Endothelial cell of umbilical vein (primary cell): ENCODE measurements at regions not wholly inside any gene's neighbourhood (a gene's known extent, or its start where the extent isn't known, plus 50 kb on each side); places are given as distances from the start of the nearest gene placed in this dataset.

Source experiments
- EZH2 ChIP-seq: IDR thresholded peaks from 2 replicates; pipeline ENCODE4 v1.6.1; 2012; ENCODE audit warnings: borderline replicate concordance, low read depth, mild to moderate bottlenecking, moderate library complexity, low read length, inconsistent platforms; ENCODE audit not compliant: severe bottlenecking
- POLR2A ChIP-seq: IDR thresholded peaks from 2 replicates; pipeline ENCODE4 v1.6.1; 2012; ENCODE audit warnings: low read depth, mild to moderate bottlenecking, control low read depth, low read length
- POLR2AphosphoS5 ChIP-seq: IDR thresholded peaks from 2 replicates; pipeline ENCODE4 v1.6.1; 2012; ENCODE audit warnings: low read depth, mild to moderate bottlenecking, control low read depth, low read length, moderate library complexity; ENCODE audit not compliant: insufficient read depth
- TF ChIP-seq, protein P1 (sequence below), 2 donors: IDR thresholded peaks; 1 replicate in 1 of 2; 2 replicates in 1 of 2; pipeline ENCODE4 v1.5.1; 2011; ENCODE audit warnings: low read length in 2 of 2, mild to moderate bottlenecking in 2 of 2, moderate library complexity in 2 of 2, control low read depth in 1 of 2, inconsistent platforms in 1 of 2, low read depth in 1 of 2; ENCODE audit not compliant: insufficient read depth in 1 of 2; ENCODE audit errors: extremely low read depth in 1 of 2
- TF ChIP-seq, protein P2 (sequence below): IDR thresholded peaks from 2 replicates; pipeline ENCODE4 v1.6.1; 2011; ENCODE audit not compliant: insufficient read depth, insufficient read length

GRCh38 chr3:30180310-30181177, 425.9 kb upstream of the TGFBR2 start:
- TF ChIP-seq, protein P1, sequence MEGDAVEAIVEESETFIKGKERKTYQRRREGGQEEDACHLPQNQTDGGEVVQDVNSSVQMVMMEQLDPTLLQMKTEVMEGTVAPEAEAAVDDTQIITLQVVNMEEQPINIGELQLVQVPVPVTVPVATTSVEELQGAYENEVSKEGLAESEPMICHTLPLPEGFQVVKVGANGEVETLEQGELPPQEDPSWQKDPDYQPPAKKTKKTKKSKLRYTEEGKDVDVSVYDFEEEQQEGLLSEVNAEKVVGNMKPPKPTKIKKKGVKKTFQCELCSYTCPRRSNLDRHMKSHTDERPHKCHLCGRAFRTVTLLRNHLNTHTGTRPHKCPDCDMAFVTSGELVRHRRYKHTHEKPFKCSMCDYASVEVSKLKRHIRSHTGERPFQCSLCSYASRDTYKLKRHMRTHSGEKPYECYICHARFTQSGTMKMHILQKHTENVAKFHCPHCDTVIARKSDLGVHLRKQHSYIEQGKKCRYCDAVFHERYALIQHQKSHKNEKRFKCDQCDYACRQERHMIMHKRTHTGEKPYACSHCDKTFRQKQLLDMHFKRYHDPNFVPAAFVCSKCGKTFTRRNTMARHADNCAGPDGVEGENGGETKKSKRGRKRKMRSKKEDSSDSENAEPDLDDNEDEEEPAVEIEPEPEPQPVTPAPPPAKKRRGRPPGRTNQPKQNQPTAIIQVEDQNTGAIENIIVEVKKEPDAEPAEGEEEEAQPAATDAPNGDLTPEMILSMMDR (IDR thresholded peaks at IDR 0.05; ENCODE audit: extremely low read depth in 1 of 2, insufficient read depth in 1 of 2, low read depth in 1 of 2, low read length in 2 of 2) = no peak
- TF ChIP-seq POLR2A (no peak), EZH2 (no peak), POLR2AphosphoS5 (no peak)
- TF ChIP-seq, protein P2, sequence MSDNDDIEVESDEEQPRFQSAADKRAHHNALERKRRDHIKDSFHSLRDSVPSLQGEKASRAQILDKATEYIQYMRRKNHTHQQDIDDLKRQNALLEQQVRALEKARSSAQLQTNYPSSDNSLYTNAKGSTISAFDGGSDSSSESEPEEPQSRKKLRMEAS = no peak
